RCC 7860 (cell line): ENCODE measurements at regions not wholly inside any gene's neighbourhood (a gene's known extent, or its start where the extent isn't known, plus 50 kb on each side); places are given as distances from the start of the nearest gene placed in this dataset.
"Not testable (repeated sequence)": the region's sequence is repeated elsewhere in the genome, so short reads cannot be mapped to it uniquely, and the experiment has no call there.

Source experiments
- DNase-seq: peaks from one replicate; pipeline ENCODE4 v3.0.0-alpha.2; 2015; ENCODE audit warnings: low spot score
- FAIRE-seq: peaks from 2 replicates; lab custom pipeline; 2012; peaks lifted over from hg19 to GRCh38; lab: Jason Lieb, UNC

DNA sequence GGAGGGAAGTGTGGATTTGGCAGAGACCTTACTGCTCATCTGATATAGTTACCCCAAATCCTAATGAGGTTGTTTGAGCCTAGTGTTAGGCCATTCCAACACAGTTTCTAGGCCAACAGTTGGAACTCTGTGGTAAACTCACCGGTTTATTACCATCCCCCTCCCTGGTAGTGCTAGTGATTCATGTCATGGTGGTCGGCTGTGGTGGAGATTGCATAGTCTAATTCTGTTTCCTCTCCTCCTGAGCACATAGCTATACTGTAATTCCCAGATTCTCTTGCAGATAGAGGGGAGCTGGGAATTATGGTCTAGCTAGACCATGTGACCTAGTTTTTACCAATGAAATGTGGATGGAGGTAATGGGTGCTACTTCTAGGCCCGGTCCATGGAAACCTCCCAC, 123.7 kb upstream of the KIF26B start:
- FAIRE-seq (no peak), DNase-seq (peak; percentile 55)

GRCh38 chr1:245026247-245026646, 128.5 kb upstream of the KIF26B start:
- no peak for FAIRE-seq

GRCh38 chr1:245025525-245025924, 129.3 kb upstream of the KIF26B start:
- no peak for FAIRE-seq
- DNase-seq = no peak

More at GRCh38 chr1:245026247-245026646, 128.5 kb upstream of the KIF26B start:
- no peak for DNase-seq

GRCh38 chr1:245023222-245023621, 131.6 kb upstream of the KIF26B start:
- DNase-seq (no peak), FAIRE-seq (no peak)

GRCh38 chr1:245019910-245020486, 134.8 kb upstream of the KIF26B start:
- no peak for FAIRE-seq
- no peak for DNase-seq

DNA sequence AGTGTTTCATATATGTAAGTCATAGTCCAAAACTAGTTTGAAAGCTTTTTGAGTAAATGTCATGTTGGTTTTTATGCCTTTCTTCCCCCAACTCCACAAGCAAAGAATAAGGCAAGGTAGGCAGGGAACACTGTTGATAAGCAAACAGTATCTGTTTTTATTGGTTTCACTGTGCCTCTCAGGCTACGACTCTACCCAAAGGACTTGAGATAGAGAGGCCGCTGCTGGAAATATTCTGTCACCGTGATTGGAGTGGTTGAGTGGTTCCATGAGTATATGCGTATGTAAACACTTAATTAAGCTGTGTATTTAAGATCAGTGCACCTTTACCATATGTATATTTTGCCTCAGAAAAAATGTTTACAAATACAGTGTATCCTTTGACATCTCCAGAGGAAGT, 138.1 kb upstream of the KIF26B start:
- FAIRE-seq (no peak), DNase-seq (no peak)

DNA sequence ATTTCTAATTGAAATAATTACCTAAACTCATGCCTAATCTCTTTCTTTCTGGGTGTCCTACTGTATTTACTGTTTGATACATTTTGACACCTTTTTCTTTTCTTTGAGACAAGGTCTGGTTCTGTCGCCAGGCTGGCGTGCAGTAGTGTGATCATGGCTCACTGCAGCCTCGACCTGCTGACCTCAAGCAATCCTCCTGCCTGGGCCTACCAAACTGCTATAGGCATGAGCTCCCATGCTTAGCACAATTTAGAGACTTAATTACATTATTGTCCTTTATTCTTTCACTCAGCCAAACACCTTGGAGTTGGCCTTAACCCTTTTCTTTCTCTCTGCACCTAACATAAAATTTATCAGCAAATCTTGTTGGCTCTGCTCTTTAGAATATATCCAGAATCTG, 139.8 kb upstream of the KIF26B start:
- DNase-seq = no peak
- no peak for FAIRE-seq

DNA sequence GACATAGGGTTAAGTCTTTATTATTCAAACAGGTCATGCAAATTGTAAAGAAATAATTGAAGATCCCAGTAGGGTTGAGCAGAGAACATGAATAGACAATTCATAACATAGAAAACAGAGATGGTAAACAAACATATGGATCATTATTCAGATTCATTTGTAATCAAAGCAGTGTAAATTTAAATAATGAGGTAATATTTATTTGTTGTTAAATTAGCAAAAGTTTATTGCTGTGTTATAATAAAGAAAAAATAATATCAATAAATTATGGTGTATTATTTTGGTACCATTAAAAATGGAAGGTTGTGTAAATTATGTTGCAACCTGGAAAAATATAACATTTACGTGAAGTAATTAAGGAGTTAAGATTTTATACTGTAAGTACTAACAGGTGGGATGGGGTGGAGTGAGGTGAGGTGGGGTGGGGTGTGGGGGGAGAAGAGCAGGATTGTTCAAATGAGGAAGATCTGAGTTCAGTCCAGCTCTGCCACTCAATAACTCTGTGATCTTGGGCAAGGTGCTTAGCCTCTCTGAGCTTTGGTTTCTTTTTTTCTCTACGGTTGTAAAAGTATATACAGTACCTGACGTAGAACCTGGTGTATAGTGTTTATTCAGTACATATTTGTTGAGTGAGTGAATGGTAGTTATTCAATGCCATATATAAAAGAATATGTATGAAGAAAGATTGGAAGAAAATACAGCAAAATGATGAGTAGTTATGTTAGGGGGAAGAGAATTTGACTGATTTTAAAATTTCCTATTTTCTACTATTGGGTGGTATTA, 140.3 kb upstream of the KIF26B start:
- DNase-seq (no peak), FAIRE-seq (peak; percentile 38)

DNA sequence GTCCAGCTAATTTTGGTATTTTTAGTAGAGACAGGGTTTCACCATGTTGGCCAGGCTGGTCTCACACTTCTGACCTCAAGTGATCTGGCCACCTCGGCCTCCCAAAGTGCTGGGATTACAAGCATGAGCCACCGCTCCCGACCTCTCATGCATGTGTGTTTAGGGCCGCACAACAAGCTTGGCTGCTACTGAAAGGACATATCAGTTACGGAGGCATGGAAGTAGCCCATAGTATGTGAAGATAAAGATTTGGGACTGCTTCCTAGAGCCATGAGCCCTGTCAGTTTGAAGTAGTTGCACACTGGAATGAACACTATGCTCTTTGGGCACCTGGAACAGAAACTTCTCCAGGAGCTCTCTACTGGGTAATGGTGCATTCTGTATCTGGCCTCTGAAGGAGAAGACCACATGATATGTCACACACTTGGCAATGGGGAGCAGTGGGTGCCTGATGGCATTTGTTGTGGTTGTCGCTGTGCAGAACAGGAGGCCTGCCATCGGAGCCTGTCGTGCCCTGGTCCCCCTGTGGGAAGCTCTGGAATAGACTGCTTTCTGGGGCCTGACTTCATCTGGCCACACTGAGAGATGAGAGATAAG, 144.7 kb upstream of the KIF26B start:
- FAIRE-seq = no peak
- no peak for DNase-seq

DNA sequence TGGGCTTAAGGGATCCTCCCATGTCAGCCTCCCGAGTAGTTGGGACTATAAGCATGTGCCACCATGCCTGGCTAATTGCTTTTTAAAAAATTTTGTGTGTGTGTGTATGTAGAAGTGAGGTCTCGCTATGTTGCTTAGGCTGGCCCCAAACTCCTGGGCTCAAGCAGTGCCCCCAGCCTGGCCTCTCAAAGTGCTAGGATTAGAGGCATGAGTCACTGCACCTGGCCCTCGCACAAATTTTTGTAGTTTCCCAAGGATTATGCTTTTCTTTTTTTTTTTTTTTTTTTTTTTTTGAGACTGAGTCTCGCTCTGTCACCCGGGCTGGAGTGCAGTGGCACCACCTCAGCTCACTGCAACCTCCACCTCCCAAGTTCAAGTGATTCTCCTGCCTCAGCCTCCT, 144.4 kb upstream of the HNRNPU start:
- no peak for FAIRE-seq
- no peak for DNase-seq

- no peak for DNase-seq
Observed at GRCh38 chr1:245007852-245008251, 143.5 kb upstream of the HNRNPU start.

DNA sequence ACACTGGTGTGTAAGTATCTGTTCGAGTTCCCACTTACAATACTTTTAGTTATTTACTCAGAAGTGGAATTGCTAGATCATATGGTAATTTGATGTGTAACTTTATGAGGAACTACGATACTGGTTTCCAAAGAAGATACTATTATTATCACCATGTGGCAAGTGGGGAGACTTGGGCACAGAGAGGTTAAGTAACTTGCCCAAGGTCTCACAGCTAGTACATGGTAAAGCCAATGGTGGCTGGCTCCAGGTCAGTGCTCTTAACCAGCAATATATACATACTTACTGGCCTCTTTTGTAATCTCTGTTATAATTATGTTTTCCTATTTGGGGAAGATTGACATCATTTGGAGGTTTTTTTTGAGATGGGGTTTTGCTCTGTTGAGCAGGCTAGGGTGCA, 138.9 kb upstream of the HNRNPU start:
- DNase-seq (no peak), FAIRE-seq (no peak)

More at GRCh38 chr1:245007852-245008251, 143.5 kb upstream of the HNRNPU start:
- no peak for FAIRE-seq

GRCh38 chr1:245001252-245001651, 136.9 kb upstream of the HNRNPU start:
- DNase-seq (no peak), FAIRE-seq (no peak)

- DNase-seq (no peak), FAIRE-seq (no peak)
Observed at GRCh38 chr1:245000872-245001188, 136.5 kb upstream of the HNRNPU start.

GRCh38 chr1:244999644-245000043, 135.3 kb upstream of the HNRNPU start:
- DNase-seq, FAIRE-seq: not testable (repeated sequence)

DNA sequence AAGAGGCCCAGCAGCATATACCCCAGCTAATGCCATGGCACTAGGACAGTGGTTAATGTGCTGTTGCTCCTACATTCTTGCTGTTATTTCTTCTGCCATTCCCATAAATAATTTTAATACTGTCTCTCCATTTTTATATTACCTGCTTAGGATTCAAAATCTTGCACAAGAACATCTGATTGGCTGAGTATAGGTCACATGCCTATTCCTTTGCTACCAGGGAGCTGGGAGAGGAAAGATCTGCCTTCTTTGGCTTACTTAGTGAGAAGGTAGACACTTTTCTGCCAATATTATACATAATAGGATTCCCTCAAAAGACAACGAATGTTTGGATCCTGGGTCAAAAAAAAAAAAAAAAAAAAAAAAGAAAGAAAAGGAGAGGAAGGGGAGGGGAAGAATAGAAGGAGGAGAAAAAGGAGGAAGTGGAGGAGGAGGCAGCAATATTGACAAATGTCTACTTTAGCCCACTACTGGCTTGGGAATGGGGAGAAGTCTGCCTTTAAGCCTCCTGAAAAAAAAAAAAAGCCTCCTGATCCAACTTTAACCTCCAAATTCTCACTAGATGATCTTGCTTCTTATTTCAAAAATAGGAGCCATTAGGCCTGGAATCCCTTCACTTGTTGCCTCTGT, 134.5 kb upstream of the HNRNPU start:
- DNase-seq (no peak), FAIRE-seq (no peak)

DNA sequence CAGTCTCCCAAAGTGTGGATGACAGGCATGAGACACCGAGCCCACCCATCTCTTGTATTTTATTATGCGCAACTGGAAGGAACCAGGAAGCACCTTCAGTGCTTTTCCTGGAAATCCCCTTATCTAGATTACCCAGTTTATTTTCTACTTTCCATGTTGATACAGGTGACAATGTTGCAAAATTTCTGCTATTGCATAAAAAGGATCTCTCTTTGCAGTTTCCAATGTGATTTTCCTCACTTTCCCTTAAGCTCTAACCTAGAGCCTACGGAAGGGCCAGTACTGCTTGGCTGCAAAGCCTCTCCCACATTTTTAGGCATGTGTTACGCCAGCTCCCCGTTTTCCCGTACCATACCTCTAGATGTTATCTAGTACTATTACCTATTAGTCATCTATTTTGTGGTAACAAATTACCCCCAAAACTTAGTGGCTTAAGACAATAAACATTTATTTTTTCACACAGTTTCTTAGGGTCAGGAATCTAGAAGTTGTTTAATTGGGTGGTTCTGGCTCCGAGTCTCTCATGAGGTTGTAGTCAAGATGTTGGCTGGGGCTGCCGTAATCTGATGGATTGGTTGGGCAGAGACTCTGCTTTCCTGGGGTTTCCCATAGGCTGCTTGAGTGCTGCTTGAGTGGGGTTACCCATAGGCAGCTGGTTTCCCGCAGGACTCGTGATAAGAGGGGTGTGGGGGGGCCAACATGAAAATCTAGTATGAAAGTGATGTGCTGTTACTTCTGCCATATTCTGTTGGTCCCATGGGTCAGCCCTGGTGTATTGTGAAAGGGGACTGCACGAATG, 131.5 kb upstream of the HNRNPU start:
- no peak for FAIRE-seq
- DNase-seq = no peak

- DNase-seq (no peak), FAIRE-seq (no peak)
Observed at GRCh38 chr1:244992833-244993232, 128.5 kb upstream of the HNRNPU start.

- FAIRE-seq (peak; percentile 90), DNase-seq (peak; percentile 82)
Observed at GRCh38 chr1:244989813-244990212, 125.5 kb upstream of the HNRNPU start.

DNA sequence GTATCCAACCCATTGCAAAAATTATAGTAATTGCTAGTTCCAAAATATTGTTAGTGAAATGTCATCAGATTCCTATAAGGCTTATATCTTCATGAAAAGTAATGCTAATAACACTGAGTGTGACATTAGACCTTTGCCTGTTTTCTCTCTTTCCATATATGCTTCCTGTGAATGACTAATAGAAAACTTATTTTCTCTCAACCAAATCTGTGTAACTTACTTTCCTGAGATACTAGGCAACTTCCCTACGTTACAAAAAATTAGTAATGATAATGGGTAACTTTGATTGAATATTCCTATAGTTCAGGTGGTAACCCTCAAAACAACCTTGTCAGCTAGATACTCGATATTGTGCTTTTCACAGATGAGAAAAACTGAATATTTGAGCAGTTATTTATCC, 124.2 kb upstream of the HNRNPU start:
- peak; percentile 41 for FAIRE-seq
- DNase-seq = no peak

DNA sequence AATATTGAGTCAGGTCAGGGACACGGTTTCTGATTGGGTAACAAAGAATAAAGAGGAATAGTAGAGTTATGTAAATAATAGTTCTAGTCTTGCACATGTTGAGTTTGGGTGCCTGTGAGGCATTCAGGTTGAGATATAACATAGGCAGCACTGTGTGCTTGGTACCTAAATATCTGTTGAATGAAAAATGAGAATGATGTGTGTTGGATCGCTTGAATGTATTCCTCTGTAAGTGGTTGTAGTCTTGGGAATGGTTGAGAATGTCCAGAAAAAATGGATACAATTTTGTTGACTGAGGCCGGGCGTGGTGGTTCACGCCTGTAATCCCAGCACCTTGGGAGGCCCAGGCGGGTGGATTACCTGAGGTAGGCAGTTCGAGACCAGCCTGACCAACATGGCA, 116.3 kb upstream of the HNRNPU start:
- no peak for FAIRE-seq
- DNase-seq = no peak
